RPMI7951 (cell line): ENCODE measurements at regions not wholly inside any gene's neighbourhood (a gene's known extent, or its start where the extent isn't known, plus 50 kb on each side); places are given as distances from the start of the nearest gene placed in this dataset.

Source experiments
- DNase-seq: peaks from one replicate; pipeline ENCODE4 v3.0.0-alpha.2; 2012; ENCODE audit warnings: low read depth

- no peak for DNase-seq
These were observed 471.6 kb downstream of the TUSC7 start for GRCh38 chr3:117181222-117181621.

DNA sequence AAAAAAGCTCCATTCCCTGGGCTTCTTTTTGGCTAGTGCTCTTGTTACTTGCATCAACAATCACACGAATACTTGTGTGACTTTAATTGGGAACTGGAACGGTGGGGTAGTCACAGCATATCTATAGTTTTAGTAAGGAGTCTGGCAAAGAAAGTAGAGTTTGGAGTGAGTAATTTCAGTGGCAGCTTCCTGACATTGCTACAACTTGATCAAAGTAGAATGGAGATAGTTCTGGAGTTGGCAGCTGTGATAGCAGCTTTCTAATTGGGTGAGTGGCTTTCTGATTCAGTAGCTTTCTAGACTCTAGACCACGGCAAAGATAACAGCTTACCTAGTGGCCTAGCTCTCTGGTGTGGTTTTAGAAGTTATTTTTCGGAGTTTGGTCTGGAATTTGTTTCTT lies 475.0 kb downstream of the TUSC7 start:
- no peak for DNase-seq

GRCh38 chr3:117191245-117191644 lies 481.7 kb downstream of the TUSC7 start:
- no peak for DNase-seq

GRCh38 chr3:117192888-117193287 lies 483.3 kb downstream of the TUSC7 start:
- DNase-seq, result no peak

- DNase-seq, result no peak
These were observed 483.8 kb downstream of the TUSC7 start for GRCh38 chr3:117193390-117193789.

- DNase-seq, result no peak
These were observed 485.5 kb downstream of the TUSC7 start for GRCh38 chr3:117195034-117195433.

- DNase-seq, result no peak
These were observed 491.4 kb downstream of the TUSC7 start for GRCh38 chr3:117200962-117201361.

GRCh38 chr3:117201901-117202774 lies 492.6 kb downstream of the TUSC7 start:
- DNase-seq, result no peak

DNA sequence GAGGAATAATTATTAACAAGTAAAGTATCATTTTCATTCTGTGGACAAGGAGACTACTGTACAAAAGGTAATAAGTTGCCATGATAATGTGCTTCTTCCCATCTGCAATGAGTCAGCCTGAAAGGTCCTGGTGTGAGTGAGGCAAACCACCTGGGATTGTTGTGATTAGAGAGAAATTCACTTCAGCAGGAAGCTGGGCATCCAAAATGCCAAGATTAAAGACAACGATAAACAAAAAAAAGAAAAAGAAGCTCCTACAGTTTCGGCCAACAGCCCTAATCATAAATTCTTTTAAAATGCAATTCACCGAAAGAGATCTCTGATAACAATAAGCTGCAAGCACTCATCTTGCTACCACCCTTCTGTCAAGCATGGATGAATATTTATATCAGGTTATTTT lies 507.8 kb downstream of the TUSC7 start:
- DNase-seq, result no peak

DNA sequence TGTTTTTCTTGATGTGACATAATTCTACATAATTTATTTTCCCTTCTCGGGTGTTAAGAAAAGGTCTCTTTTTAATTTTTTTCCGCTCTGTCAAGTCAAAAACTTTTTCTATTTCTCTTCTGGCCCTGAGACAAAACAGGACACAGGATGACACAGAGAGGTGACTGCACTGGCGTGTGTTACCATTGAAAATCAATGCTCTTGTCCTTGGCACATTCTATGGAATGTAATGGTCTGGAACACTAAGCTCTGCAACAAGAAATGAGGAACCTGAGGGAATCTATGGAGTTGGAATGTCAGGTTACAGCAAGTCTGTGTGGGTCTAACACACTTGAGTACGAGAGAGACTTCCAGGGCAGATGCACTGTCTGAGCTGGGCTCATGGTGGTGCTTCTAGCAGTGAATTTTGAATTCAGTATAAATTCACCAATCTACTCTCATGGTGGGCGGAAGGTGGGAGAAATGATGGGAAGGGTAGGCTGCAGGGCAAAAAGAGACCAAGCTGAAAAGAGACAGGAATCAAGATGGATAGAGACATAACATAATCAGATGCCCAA lies 508.3 kb downstream of the TUSC7 start:
- DNase-seq, result no peak

DNA sequence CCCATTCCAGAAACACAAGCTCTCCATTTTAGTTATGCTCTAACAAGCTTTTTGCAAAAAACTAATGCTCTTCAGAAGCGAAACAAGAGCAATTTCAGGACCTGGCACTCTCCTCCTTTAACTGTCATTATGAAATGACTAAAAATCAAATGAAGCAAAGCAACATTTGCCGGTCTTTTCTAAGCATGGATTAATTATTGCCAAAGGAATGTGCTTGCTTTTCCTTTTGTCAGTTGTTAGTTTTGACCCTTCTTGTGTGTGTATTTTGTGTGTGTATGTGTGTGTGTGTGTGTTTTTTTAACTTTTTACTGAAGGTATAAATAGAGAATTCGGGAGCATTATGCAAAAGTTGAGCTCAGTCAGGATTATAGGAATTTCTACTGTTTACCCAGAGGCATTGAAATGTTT lies 509.1 kb downstream of the TUSC7 start:
- DNase-seq, result no peak

DNA sequence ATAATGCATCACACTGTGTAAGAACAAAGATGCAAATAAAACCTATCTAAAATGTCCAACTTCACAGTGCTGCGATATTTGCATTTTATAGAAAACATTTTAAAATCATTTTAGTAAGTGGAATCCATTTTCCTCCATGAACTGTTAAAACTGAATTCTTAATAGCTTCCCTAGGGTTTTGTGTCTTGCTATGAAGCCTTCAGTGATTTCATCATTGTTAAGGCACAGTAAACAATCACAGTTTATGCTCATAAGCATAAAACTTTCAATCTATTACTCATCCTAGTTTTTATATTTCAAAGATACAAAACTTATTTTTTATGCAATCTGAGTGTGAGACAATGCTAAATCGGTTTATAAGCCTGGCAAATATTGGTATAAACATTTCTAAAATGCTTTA lies 509.7 kb downstream of the TUSC7 start:
- no peak for DNase-seq

- DNase-seq, result no peak
These were observed 517.4 kb downstream of the TUSC7 start for GRCh38 chr3:117226932-117227331.

GRCh38 chr3:117228466-117228865 lies 518.9 kb downstream of the TUSC7 start:
- no peak for DNase-seq

DNA sequence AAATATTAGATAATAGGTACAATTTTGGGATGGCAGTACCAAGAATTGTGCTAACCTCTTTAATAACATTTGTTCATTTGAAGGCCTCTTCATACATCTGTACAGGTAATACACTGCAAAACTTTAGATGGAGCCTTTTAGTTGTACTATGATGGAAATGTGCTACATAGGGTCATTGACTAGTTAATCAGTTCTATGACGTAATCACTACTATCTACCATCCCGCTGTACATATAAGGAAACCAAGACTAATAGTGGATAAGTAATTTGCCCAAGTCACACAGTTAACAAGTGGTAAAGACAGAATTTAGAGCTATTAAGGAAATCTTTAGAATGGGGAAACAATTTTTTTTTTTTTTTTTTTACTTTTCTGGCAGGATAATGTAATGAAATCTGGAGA lies 521.3 kb downstream of the TUSC7 start:
- no peak for DNase-seq

DNA sequence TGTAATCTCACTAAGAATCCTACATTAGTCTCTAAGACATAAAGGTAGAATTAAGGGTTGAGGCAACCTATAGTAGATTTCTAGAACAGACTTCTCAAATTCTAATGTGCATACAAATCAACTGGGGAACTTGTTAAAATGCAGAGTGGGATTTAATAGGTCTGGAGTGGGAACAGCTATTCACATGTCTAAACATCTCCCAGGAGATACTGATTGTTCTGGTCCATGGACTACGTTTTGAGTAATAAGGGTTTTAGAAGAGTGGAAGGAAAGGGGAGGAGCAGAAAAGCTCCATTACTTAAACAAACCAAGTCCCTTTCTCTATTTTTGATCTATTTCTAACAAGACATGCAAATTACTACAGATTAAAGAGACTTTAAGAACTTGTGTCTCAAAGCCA lies 524.8 kb downstream of the TUSC7 start:
- DNase-seq, result no peak

DNA sequence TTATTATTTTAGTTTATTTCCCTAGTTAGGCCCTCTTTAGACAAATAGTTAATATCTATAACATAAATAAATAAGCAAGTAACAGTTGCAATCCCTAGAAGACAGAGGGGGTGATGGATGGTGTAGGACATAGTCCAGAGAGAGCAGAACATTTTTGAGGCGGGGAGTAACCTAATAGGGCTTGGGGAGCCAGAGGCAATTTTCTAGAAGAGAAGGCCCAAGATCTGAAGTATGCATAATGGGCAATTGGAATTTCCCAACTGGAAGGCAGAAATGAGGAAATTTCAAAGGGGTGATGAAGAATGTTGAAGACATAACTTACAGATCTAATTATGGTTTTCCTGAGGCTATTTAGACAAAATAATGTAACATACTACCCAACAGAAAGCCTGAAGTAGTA lies 525.7 kb downstream of the TUSC7 start:
- DNase-seq, result no peak

DNA sequence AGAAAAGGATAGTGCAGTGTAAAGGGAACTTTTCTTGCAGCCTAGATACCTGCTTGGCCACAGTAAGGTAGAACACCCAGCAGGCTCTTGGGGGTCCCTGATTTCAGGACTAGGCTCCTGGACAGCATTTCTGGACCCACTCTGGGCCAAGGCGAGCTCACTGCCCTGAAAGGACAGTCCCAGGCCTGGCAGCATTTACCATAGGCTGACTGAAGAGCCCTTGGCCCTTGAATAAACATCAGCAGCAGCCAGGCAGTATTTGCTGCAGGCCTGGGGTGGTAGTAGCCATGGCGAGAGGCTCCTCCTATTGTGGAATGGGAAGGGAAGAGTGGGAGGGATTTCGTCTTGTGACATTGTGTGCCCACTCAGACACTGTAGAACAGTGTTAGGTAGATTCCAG lies 529.2 kb downstream of the TUSC7 start:
- DNase-seq, result no peak

DNA sequence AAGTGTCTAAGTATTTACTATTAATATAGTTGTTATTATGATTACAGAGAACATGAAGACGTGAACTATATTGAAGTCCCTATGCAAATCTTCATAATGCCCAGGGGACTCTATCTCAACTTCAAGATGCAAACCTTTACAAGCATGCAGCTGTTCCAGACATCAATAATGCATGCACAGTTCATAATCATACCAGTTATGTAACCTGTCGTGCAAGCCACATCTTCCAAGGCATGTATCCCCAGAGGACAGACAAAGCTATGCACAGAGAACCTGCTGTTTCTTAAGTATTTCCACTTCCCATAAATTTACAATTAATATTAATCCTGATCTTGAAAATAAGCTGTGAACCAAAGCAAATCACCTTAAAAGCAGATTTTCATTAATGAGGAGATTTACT lies 534.1 kb downstream of the TUSC7 start:
- no peak for DNase-seq

GRCh38 chr3:117246771-117247555 lies 537.4 kb downstream of the TUSC7 start:
- DNase-seq, result no peak

DNA sequence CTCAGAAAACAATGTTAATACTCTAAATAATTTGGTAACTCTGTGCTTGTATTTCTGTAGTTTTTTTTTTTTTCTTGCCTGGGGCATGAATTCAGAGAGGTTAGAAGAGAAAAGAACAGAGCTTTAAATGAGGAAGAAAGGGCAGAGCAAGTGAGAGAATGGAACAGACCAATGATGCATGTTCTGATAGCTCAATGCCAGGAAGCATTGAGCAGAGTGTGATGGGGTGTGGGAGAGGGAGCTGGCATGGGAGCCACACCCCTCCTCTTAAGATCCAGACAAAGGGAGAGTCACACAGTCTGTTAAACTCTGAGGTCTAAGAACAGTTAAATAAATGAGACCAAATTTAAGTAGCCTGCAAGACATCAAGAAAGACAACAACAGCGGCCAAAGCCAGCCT lies 538.6 kb downstream of the TUSC7 start:
- DNase-seq, result no peak

DNA sequence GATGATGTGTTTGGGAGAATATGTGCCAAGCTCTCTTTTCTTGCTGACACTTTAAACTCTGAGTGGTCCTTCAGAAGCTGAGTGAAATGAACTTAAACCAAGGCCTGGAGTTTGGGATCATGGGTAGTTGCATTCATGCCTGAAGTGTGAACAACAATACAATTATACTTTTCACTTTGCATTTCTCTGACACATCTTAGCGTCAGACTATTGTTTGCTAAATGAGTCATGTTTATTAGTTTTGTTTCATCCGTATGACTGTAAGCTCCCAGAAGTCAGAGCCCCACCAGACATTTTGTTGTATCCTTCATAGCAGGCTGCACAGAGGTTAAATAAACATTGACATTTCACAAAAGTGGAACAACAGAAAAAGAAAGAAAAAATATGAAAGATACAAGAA lies 542.6 kb downstream of the TUSC7 start:
- DNase-seq, result no peak

GRCh38 chr3:117252651-117253050 lies 543.1 kb downstream of the TUSC7 start:
- no peak for DNase-seq
